ENCODE measurements at regions not wholly inside any gene's neighbourhood (a gene's known extent, or its start where the extent isn't known, plus 50 kb on each side); places are given as distances from the start of the nearest gene placed in this dataset.

DNA sequence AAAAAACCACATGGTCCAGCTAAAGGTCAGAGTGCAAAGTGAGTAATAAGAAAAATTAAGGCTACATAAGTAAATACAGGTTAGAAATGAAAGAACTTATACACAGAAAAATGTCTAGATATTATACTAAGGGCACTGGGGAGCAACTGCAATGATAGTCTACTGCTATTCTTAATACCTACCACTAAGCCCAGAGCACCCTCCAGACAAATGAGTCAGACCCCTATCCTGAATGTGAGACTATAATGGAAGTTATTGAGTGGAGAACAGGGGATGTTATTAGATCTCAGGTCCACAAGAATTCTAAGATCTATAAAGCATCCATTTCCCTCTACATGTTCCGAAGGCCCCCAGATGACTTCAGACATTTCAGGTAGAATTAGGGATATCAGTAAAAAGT lies 438.3 kb downstream of the PRELID2 start:
- TF ChIP-seq CTCF (IDR thresholded peaks at IDR 0.05): no peak
- TF ChIP-seq POLR2A (IDR thresholded peaks at IDR 0.05): no peak

Data from heart left ventricle (tissue), 13 donors.